Loucy (cell line): ENCODE measurements at regions not wholly inside any gene's neighbourhood (a gene's known extent, or its start where the extent isn't known, plus 50 kb on each side); places are given as distances from the start of the nearest gene placed in this dataset.

Source experiments
- EZH2phosphoT487 ChIP-seq: fragments of 200-600 bp; IDR thresholded peaks from 2 replicates; pipeline ENCODE4 v1.6.1; 2018; ENCODE audit warnings: antibody characterized with exemption, mild to moderate bottlenecking, moderate library complexity, borderline replicate concordance
- TF ChIP-seq, protein P1 (sequence below): fragments of 200-600 bp; sonication (generic); conservative IDR thresholded peaks from 2 replicates; pipeline ENCODE4 v1.5.1; 2014; ENCODE audit warnings: mild to moderate bottlenecking, antibody characterized with exemption, low read length

DNA sequence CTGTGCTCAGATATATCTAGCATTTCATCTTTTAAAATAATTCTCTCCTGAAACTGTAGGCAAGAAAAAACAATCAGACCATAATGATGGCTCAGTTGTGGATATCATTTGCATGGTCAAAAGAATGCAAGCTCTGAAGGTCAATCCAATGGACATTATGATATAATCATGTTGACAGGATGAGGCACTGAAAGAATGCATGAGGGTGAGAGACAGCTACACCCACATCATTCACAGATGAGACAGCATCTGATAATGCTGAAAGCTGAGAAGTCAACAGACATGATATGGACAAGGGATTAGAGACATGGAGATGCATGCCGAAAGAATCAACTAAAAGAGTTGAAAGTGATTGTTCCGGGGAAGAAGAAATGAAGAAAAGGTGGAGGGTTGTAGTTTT is 346.4 kb upstream of the CDH5 start:
- TF ChIP-seq, protein P1, sequence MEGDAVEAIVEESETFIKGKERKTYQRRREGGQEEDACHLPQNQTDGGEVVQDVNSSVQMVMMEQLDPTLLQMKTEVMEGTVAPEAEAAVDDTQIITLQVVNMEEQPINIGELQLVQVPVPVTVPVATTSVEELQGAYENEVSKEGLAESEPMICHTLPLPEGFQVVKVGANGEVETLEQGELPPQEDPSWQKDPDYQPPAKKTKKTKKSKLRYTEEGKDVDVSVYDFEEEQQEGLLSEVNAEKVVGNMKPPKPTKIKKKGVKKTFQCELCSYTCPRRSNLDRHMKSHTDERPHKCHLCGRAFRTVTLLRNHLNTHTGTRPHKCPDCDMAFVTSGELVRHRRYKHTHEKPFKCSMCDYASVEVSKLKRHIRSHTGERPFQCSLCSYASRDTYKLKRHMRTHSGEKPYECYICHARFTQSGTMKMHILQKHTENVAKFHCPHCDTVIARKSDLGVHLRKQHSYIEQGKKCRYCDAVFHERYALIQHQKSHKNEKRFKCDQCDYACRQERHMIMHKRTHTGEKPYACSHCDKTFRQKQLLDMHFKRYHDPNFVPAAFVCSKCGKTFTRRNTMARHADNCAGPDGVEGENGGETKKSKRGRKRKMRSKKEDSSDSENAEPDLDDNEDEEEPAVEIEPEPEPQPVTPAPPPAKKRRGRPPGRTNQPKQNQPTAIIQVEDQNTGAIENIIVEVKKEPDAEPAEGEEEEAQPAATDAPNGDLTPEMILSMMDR, result no peak
- no peak for TF ChIP-seq EZH2phosphoT487
